ENCODE measurements at regions not wholly inside any gene's neighbourhood (a gene's known extent, or its start where the extent isn't known, plus 50 kb on each side); places are given as distances from the start of the nearest gene placed in this dataset.

- H3K27me3 Mint-ChIP-seq (ENCODE audit: low read depth in 2 of 2) = peaks cover 15 to 41% of the 10 kb centered on the region in 2 donors
- no peak overlapping the region for H3K4me3 ChIP-seq (ENCODE audit: low read length)
- no peaks in the 10 kb centered on the region for H3K9me3 ChIP-seq (ENCODE audit: control insufficient read depth, insufficient read depth, low read length)
- ATAC-seq (no peak), DNase-seq (no peak)
- no peaks in the 10 kb centered on the region for H3K36me3 Mint-ChIP-seq
- no peak overlapping the region for H3K27ac ChIP-seq (ENCODE audit: low read length)
- TF ChIP-seq CTCF (IDR thresholded peaks at IDR 0.05) = no peak
- intact Hi-C loops (cut with micrococcal nuclease) = loop anchor here (10.0 kb wide), 1 partner anchor 49 kb away; no protein-coding TSS in a partner anchor
- no peaks in the 10 kb centered on the region for H3K27me3 ChIP-seq (ENCODE audit: control insufficient read depth, insufficient read depth, low read length)
- peaks cover 0 to 11% of the 10 kb centered on the region in 2 donors for H3K4me1 Mint-ChIP-seq
- no peaks in the 10 kb centered on the region for H3K9me3 Mint-ChIP-seq
- no peaks in the 10 kb centered on the region for H3K4me1 ChIP-seq (ENCODE audit: control insufficient read depth, insufficient read depth, low read length)
- no peak overlapping the region for H3K4me3 Mint-ChIP-seq
- 92% methylated on average over 6 of the region's 6 CpGs for WGBS (ENCODE audit: insufficient coverage)
- no peak overlapping the region for H3K27ac Mint-ChIP-seq
- no peaks in the 10 kb centered on the region for H3K36me3 ChIP-seq (ENCODE audit: control insufficient read depth, insufficient read depth, low read length)
These were observed 71.7 kb downstream of the RPLP1 start for GRCh38 chr15:69524296-69524695.

GRCh38 chr15:69524814-69525213, 72.2 kb downstream of the RPLP1 start:
- H3K27ac Mint-ChIP-seq = no peak overlapping the region
- no peaks in the 10 kb centered on the region for H3K36me3 Mint-ChIP-seq
- Histone ChIP-seq H3K36me3 (ENCODE audit: control insufficient read depth, insufficient read depth, low read length) (no peaks in the 10 kb centered on the region), H3K27me3 (ENCODE audit: control insufficient read depth, insufficient read depth, low read length) (no peaks in the 10 kb centered on the region), H3K9me3 (ENCODE audit: control insufficient read depth, insufficient read depth, low read length) (no peaks in the 10 kb centered on the region), H3K4me3 (ENCODE audit: low read length) (no peak overlapping the region), H3K4me1 (ENCODE audit: control insufficient read depth, insufficient read depth, low read length) (no peaks in the 10 kb centered on the region), H3K27ac (ENCODE audit: low read length) (no peak overlapping the region)
- 92% methylated on average over 7 of the region's 7 CpGs for WGBS (ENCODE audit: insufficient coverage)
- no peaks in the 10 kb centered on the region for H3K9me3 Mint-ChIP-seq
- intact Hi-C loops (cut with micrococcal nuclease) = loop anchor here (10.0 kb wide), 1 partner anchor 50 kb away; no protein-coding TSS in a partner anchor
- peaks cover 0 to 11% of the 10 kb centered on the region in 2 donors for H3K4me1 Mint-ChIP-seq
- no peak overlapping the region for H3K4me3 Mint-ChIP-seq
- peaks cover 16 to 38% of the 10 kb centered on the region in 2 donors for H3K27me3 Mint-ChIP-seq (ENCODE audit: low read depth in 2 of 2)
- ATAC-seq (no peak), DNase-seq (no peak)
- no peak for TF ChIP-seq CTCF (IDR thresholded peaks at IDR 0.05)

GRCh38 chr15:69525543-69525942, 72.9 kb downstream of the RPLP1 start:
- no peak overlapping the region for H3K4me3 ChIP-seq (ENCODE audit: low read length)
- H3K27ac ChIP-seq (ENCODE audit: low read length) = no peak overlapping the region
- peaks cover 0 to 11% of the 10 kb centered on the region in 2 donors for H3K4me1 Mint-ChIP-seq
- no peak for DNase-seq
- no peaks in the 10 kb centered on the region for H3K4me1 ChIP-seq (ENCODE audit: control insufficient read depth, insufficient read depth, low read length)
- H3K27me3 ChIP-seq (ENCODE audit: control insufficient read depth, insufficient read depth, low read length) = no peaks in the 10 kb centered on the region
- no peaks in the 10 kb centered on the region for H3K9me3 Mint-ChIP-seq
- no peak overlapping the region for H3K4me3 Mint-ChIP-seq
- H3K36me3 ChIP-seq (ENCODE audit: control insufficient read depth, insufficient read depth, low read length) = no peaks in the 10 kb centered on the region
- no peaks in the 10 kb centered on the region for H3K9me3 ChIP-seq (ENCODE audit: control insufficient read depth, insufficient read depth, low read length)
- H3K27me3 Mint-ChIP-seq (ENCODE audit: low read depth in 2 of 2) = peaks cover 20 to 41% of the 10 kb centered on the region in 2 donors
- WGBS (ENCODE audit: insufficient coverage) = 92% methylated on average over 6 of the region's 6 CpGs
- no peak overlapping the region for H3K27ac Mint-ChIP-seq
- no peak for TF ChIP-seq CTCF (IDR thresholded peaks at IDR 0.05)
- H3K36me3 Mint-ChIP-seq = no peaks in the 10 kb centered on the region
- no peak for ATAC-seq
- intact Hi-C loops (cut with micrococcal nuclease) = loop anchor here (10.0 kb wide), 1 partner anchor 51 kb away; no protein-coding TSS in a partner anchor
